Activated B cell treated with CpG ODN at 0.5 μM for 24 hours (primary cell): ENCODE measurements at regions not wholly inside any gene's neighbourhood (a gene's known extent, or its start where the extent isn't known, plus 50 kb on each side); places are given as distances from the start of the nearest gene placed in this dataset.

Experiments used
- ATAC-seq: fragments of 200-7000 bp; cut with Tn5 transposase; one replicate; pipeline ENCODE4 v1.10.0; 2021; ENCODE audit warnings: low read depth, mild to moderate bottlenecking, moderate library complexity
- CTCF ChIA-PET: fragments of 350-600 bp; sonication (Branson Sonifier 250); formaldehyde crosslinking; loops from one replicate; lab custom pipeline; 2021; ENCODE audit warnings: antibody characterized with exemption; lab: Charles Lee
- POLR2A ChIA-PET: fragments of 350-600 bp; sonication (Branson Sonifier 250); formaldehyde crosslinking; loops from one replicate; lab custom pipeline; 2021; ENCODE audit warnings: antibody characterized with exemption; lab: Charles Lee
- DNase-seq: peaks from one replicate; pipeline ENCODE4 v3.0.0; 2022
- H3K27ac Mint-ChIP-seq: one replicate; pipeline ENCODE4 v1.8.0; 2020; ENCODE audit warnings: mixed read lengths
- H3K27me3 Mint-ChIP-seq: one replicate; pipeline ENCODE4 v1.8.0; 2021; ENCODE audit warnings: mixed read lengths
- H3K36me3 Mint-ChIP-seq: one replicate; pipeline ENCODE4 v1.8.0; 2021; ENCODE audit warnings: low read depth, mixed read lengths
- H3K4me1 Mint-ChIP-seq: one replicate; pipeline ENCODE4 v1.8.0; 2021; ENCODE audit warnings: mixed read lengths
- H3K4me3 Mint-ChIP-seq: one replicate; pipeline ENCODE4 v1.8.0; 2020; ENCODE audit warnings: mild to moderate bottlenecking, mixed read lengths
- H3K9me3 Mint-ChIP-seq: one replicate; pipeline ENCODE4 v1.8.0; 2020; ENCODE audit warnings: mixed read lengths
- CTCF ChIP-seq: fragments of 200-600 bp; IDR thresholded peaks from one replicate; pipeline ENCODE4 v1.8.0; 2022; ENCODE audit warnings: antibody characterized with exemption, mild to moderate bottlenecking
- intact Hi-C: fragments of 100-400 bp; cut with micrococcal nuclease; formaldehyde crosslinking; loops from one replicate; pipeline ENCODE4 v1.15.1; 2024

GRCh38 chr13:105612541-105612940 is 922.9 kb downstream of the EFNB2 start:
- ChIA-PET POLR2A (no interaction called here), CTCF (no interaction called here)
- intact Hi-C loops: no loop called here

GRCh38 chr13:105611424-105611823 is 924.0 kb downstream of the EFNB2 start:
- H3K36me3 Mint-ChIP-seq: no peaks in the 10 kb centered on the region
- POLR2A ChIA-PET: no interaction called here
- no peak for TF ChIP-seq CTCF
- ATAC-seq: no peak
- no peaks in the 10 kb centered on the region for H3K4me1 Mint-ChIP-seq
- CTCF ChIA-PET: no interaction called here
- H3K9me3 Mint-ChIP-seq: no peaks in the 10 kb centered on the region
- no peaks in the 10 kb centered on the region for H3K27me3 Mint-ChIP-seq
- DNase-seq: no peak
- H3K27ac Mint-ChIP-seq: no peak overlapping the region
- no peak overlapping the region for H3K4me3 Mint-ChIP-seq
- intact Hi-C loops: no loop called here

More at GRCh38 chr13:105612541-105612940, 922.9 kb downstream of the EFNB2 start:
- Mint-ChIP-seq H3K4me3 (no peak overlapping the region), H3K4me1 (no peaks in the 10 kb centered on the region), H3K9me3 (no peaks in the 10 kb centered on the region), H3K27ac (no peak overlapping the region), H3K36me3 (no peaks in the 10 kb centered on the region), H3K27me3 (no peaks in the 10 kb centered on the region)
- no peak for ATAC-seq
- no peak for DNase-seq
- TF ChIP-seq CTCF: no peak

GRCh38 chr13:105608104-105608503 is 927.4 kb downstream of the EFNB2 start:
- no peak for ATAC-seq
- Mint-ChIP-seq H3K4me3 (no peak overlapping the region), H3K4me1 (no peaks in the 10 kb centered on the region), H3K27ac (no peak overlapping the region), H3K9me3 (no peaks in the 10 kb centered on the region), H3K36me3 (no peaks in the 10 kb centered on the region), H3K27me3 (no peaks in the 10 kb centered on the region)
- no peak for TF ChIP-seq CTCF
- DNase-seq: no peak
- CTCF ChIA-PET: no interaction called here
- intact Hi-C loops: no loop called here
- POLR2A ChIA-PET: no interaction called here

GRCh38 chr13:105607426-105607825 is 928.0 kb downstream of the EFNB2 start:
- TF ChIP-seq CTCF: no peak
- H3K9me3 Mint-ChIP-seq: peaks cover 2% of the 10 kb centered on the region
- ATAC-seq: no peak
- no peak for DNase-seq
- H3K27ac Mint-ChIP-seq: no peak overlapping the region
- POLR2A ChIA-PET: no interaction called here
- intact Hi-C loops: no loop called here
- no peaks in the 10 kb centered on the region for H3K36me3 Mint-ChIP-seq
- CTCF ChIA-PET: no interaction called here
- no peak overlapping the region for H3K4me3 Mint-ChIP-seq
- H3K27me3 Mint-ChIP-seq: no peaks in the 10 kb centered on the region
- H3K4me1 Mint-ChIP-seq: no peaks in the 10 kb centered on the region

- Mint-ChIP-seq H3K9me3 (peaks cover 2% of the 10 kb centered on the region), H3K4me3 (no peak overlapping the region), H3K36me3 (no peaks in the 10 kb centered on the region), H3K4me1 (no peaks in the 10 kb centered on the region), H3K27me3 (no peaks in the 10 kb centered on the region), H3K27ac (no peak overlapping the region)
- ATAC-seq: no peak
- intact Hi-C loops: no loop called here
- CTCF ChIA-PET: no interaction called here
- no peak for TF ChIP-seq CTCF
- DNase-seq: no peak
- POLR2A ChIA-PET: no interaction called here
Observed at GRCh38 chr13:105607016-105607415, 928.4 kb downstream of the EFNB2 start.
